GM21786 (cell line): ENCODE measurements at regions not wholly inside any gene's neighbourhood (a gene's known extent, or its start where the extent isn't known, plus 50 kb on each side); places are given as distances from the start of the nearest gene placed in this dataset.
"Not testable (repeated sequence)": the region's sequence is repeated elsewhere in the genome, so short reads cannot be mapped to it uniquely, and the experiment has no call there.

Experiments
- ATAC-seq: cut with Tn5 transposase; IDR thresholded peaks from one replicate; pipeline ENCODE4 v1.9.1; 2021; ENCODE audit not compliant: unreplicated experiment

GRCh38 chr2:176789751-176790150 is 422.8 kb upstream of the HNRNPA3 start:
- ATAC-seq: no peak

DNA sequence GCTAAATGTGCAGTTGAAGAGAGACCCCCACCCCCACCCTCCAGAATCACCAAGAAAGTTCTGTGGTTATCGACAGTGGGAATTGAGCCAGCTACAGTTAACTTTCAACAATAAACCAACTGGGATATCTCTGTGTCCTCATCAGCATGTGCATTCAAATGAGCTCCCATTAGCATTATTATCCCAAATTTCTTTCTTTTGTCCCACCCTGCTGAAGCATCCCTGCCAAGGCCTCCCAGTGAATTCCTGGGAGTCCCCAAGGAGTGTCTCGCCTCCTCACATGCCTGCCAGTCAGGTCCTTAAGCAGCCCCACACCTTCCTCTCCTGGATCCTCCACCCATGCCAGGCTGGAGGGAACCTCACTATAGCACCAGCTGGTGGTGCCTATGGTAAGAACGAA is 422.1 kb upstream of the HNRNPA3 start:
- no peak for ATAC-seq

DNA sequence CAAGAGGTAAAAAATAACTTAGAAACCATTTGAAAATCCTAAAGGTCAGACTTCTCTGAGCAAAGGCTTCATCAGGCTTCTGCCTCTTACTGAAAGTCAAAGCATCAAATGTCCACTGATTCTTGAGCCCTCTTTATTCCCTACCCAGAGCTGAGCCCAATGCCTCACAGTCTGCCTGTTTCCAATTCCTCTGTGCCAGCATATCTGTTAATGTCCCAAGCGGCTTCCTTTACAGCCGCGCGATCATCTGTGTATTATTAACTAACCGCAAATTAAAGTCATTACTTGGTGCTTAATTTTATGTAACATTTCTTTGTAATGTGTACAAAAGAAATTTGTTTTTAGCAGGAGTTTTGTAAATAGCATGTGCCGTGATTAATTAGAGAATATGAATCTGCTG is 418.8 kb upstream of the HNRNPA3 start:
- ATAC-seq: no peak

DNA sequence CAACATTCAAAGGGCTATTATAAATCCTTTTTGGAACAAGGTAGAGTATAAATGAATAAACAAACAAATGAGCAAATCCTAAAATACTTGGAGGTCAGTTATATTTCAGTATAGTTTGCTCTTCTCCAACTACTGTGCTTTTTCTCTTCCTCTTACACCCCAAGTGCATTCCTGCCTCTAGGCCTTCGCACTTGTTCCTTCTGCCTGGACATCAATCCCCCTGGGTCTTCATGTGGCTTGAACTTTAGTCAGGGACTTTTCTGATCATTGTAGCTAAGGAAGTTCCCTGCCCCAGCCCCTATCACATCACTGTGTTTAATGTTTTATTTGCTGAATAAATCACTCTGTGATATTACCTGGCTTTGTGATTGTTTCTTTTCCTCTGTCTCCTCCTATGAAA is 418.2 kb upstream of the HNRNPA3 start:
- no peak for ATAC-seq

GRCh38 chr2:176795823-176796222 is 416.8 kb upstream of the HNRNPA3 start:
- no peak for ATAC-seq

GRCh38 chr2:176796677-176797076 is 415.9 kb upstream of the HNRNPA3 start:
- not testable (repeated sequence) for ATAC-seq

GRCh38 chr2:176804392-176804791 is 408.2 kb upstream of the HNRNPA3 start:
- no peak for ATAC-seq

GRCh38 chr2:176805345-176805744 is 407.2 kb upstream of the HNRNPA3 start:
- ATAC-seq: no peak

- no peak for ATAC-seq
Observed at GRCh38 chr2:176812246-176812775, 400.3 kb upstream of the HNRNPA3 start.

- no peak for ATAC-seq
Observed at GRCh38 chr2:176813156-176813555, 399.4 kb upstream of the HNRNPA3 start.

DNA sequence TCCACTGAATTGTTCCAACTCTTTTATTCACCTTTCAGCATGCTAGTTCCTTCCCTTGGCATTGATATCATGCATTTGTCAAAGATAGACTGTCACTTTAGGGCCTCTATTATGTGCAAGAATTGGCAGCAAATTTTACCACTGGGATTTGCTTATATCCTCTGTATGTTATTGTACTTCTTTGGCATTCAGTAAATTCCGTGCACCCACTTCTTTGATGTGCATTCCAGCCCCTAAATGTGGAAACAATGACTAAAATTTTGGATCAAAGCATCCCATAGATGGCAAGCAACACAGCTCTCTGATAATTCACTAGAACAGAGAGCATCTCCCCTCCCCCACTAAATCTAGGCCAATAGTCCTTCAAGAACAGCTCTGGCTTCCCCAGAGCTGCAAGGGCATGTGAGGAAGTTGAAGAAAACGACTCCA is 399.0 kb upstream of the HNRNPA3 start:
- ATAC-seq: no peak

GRCh38 chr2:176814274-176814673 is 398.3 kb upstream of the HNRNPA3 start:
- no peak for ATAC-seq

- ATAC-seq: peak; percentile 75
Observed at GRCh38 chr2:176814740-176815367, 397.7 kb upstream of the HNRNPA3 start.

DNA sequence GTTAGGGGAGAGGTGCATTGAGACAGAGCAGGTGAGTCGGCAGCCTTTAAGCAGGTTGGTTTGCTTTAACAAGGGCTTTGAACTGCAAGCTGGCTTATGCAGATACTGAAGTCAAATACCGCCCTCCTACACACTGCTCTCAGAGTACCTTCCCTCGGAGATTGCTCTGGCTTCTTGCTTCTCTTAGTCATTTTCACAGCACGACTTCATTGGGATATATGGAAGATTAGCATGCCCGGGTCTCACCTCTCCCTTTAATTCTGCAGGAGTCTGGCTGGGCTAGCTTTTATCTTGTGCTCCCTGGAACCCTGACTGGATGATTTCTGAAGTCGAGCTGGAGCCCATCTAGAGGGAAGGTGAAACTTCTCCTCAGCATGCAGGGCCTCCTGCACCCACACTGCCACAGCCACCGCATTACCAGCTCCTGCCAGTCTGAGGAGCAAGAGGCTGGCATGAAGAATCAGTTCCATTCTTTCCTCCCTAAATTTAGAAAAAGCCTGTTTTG is 395.5 kb upstream of the HNRNPA3 start:
- no peak for ATAC-seq

DNA sequence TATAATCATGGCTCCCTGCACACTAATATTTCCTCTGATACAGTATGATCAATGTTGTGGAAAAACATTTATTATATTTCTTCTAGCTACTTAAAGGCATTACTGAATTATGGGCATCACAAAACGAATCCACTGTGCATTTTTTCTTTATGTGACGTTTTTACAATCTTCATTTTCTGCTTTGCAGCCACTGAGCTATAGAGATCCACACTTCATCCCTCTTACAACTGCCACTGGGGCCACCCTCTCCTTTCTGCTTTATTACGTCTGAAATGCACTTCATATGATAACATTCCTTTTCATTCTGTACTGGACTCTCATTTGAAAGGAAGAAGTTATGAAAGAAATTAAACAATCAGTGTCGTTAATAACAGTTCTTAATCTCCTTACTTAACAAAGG is 394.5 kb upstream of the HNRNPA3 start:
- no peak for ATAC-seq

GRCh38 chr2:176818617-176819016 is 394.0 kb upstream of the HNRNPA3 start:
- ATAC-seq: no peak

DNA sequence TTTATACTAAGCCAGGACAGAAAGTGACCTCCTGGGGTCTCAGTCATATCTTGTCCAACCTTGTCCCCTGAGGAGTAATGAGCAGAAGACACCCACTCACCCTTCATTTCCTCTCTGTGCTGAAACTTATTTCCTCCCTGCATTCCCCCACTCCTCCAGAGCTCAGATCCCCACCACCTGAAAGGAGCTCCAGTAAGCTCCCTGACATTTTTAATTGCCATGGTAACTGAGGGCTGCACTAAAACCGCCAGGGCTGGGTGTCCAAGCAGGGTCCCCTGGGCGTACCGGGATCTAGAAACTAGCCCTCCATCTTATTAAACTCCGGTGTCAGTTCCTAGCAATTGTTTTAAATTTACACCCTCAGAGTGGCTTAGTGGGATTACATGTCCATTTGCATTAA is 393.3 kb upstream of the HNRNPA3 start:
- ATAC-seq: no peak

- ATAC-seq: no peak
Observed at GRCh38 chr2:176820371-176820932, 392.1 kb upstream of the HNRNPA3 start.

GRCh38 chr2:176821350-176821749 is 391.2 kb upstream of the HNRNPA3 start:
- no peak for ATAC-seq

DNA sequence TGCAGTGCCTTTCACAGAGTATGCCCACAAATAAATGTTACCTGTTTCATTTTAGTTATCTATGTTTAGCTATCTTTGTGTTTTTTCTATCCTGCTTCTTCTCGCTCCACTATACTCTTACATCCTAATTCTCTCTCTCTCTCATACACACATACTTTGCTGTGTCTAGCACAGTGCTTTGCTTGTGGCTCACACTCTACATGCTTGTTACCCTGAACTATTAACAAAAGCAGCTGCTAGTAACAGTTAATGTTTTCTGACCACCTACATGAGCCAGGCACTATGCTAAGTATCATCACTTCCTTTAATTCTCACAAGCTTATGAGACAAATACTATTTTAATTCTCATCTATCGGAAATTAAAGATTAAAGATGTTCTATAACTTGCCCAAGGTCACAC is 390.5 kb upstream of the HNRNPA3 start:
- no peak for ATAC-seq

GRCh38 chr2:176826356-176826755 is 386.2 kb upstream of the HNRNPA3 start:
- ATAC-seq: no peak

DNA sequence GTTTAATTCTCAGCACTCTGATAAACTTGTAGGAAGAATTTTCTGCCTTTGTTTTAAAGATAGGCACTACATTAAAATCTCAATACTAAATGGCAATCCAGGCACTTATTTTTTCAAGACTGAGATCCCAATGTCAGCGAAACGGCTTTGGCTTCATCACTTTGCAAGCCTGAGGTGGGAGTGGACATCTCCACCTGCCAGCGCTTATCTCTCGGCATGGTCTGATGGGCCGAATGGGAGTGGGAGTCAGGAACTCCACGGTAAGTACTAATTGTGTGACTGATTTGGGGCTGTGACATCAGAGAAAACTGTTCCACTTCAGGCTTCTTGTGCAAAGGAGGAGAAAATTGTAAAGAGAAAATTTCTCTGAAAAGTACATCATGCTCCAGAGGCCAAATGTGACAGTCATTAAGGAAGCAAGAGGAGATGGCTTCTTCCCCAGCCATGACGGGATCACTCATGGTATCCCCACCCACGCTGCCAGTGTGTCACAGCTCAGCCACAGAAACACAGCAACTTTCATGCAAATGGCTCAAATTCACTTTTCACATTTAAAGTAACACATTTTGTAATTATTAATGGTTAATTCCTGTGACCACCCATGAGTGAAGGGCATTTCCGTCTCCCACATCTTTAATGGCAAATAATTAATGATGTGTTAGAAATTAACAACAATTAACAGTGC is 385.5 kb upstream of the HNRNPA3 start:
- ATAC-seq: no peak
